ENCODE measurements at regions not wholly inside any gene's neighbourhood (a gene's known extent, or its start where the extent isn't known, plus 50 kb on each side); places are given as distances from the start of the nearest gene placed in this dataset.

GRCh38 chr2:228493852-228494251, 312.4 kb upstream of the SPHKAP start:
- H3K79me2 ChIP-seq (ENCODE audit: control insufficient read depth, insufficient read depth, low read length): no peaks in the 10 kb centered on the region
- H3K9me3 ChIP-seq (ENCODE audit: control insufficient read depth, insufficient read depth, low read depth, low read length): no peaks in the 10 kb centered on the region
- no peak for TF ChIP-seq CTCF (conservative IDR thresholded peaks at IDR 0.05 in 1 of 2, IDR thresholded peaks at IDR 0.05 in 1 of 2; ENCODE audit: low read depth in 1 of 2, low read length in 2 of 2)
- no peak for TF ChIP-seq EZH2 (IDR thresholded peaks at IDR 0.05; ENCODE audit: low read length, missing control alignments)
- no peak overlapping the region for H3K9ac ChIP-seq (ENCODE audit: insufficient read depth, low read length)
- no peaks in the 10 kb centered on the region for H3K4me1 ChIP-seq (ENCODE audit: control insufficient read depth, extremely low read depth, insufficient read depth, low read length)
- no peak overlapping the region for H3K4me3 ChIP-seq (replicated peaks in 1 of 4; ENCODE audit: control extremely low read depth in 1 of 4, insufficient read depth in 1 of 4, low read depth in 3 of 4, low read length in 4 of 4)
- H3K36me3 ChIP-seq (ENCODE audit: control insufficient read depth, insufficient read depth, low read length): no peaks in the 10 kb centered on the region
- no peak overlapping the region for H2AFZ ChIP-seq (ENCODE audit: low read length)
- no peak overlapping the region for H3K4me2 ChIP-seq (ENCODE audit: extremely low read depth, insufficient read depth, low read length)
- no peak overlapping the region for H3K27ac ChIP-seq (ENCODE audit: insufficient read depth, low read length)
- H3K27me3 ChIP-seq (ENCODE audit: control insufficient read depth, insufficient read depth, low read length): no peaks in the 10 kb centered on the region
- no peak for DNase-seq (ENCODE audit: low read depth in 2 of 2)
- no peaks in the 10 kb centered on the region for H4K20me1 ChIP-seq (ENCODE audit: control insufficient read depth, extremely low read depth, insufficient read depth, low read length)

- H3K9me3 ChIP-seq (ENCODE audit: control insufficient read depth, insufficient read depth, low read depth, low read length): no peaks in the 10 kb centered on the region
- H3K4me1 ChIP-seq (ENCODE audit: control insufficient read depth, extremely low read depth, insufficient read depth, low read length): no peaks in the 10 kb centered on the region
- no peaks in the 10 kb centered on the region for H3K79me2 ChIP-seq (ENCODE audit: control insufficient read depth, insufficient read depth, low read length)
- H3K27me3 ChIP-seq (ENCODE audit: control insufficient read depth, insufficient read depth, low read length): no peaks in the 10 kb centered on the region
- no peak overlapping the region for H3K4me2 ChIP-seq (ENCODE audit: extremely low read depth, insufficient read depth, low read length)
- H3K36me3 ChIP-seq (ENCODE audit: control insufficient read depth, insufficient read depth, low read length): no peaks in the 10 kb centered on the region
- no peak overlapping the region for H3K4me3 ChIP-seq (replicated peaks in 1 of 4; ENCODE audit: control extremely low read depth in 1 of 4, insufficient read depth in 1 of 4, low read depth in 3 of 4, low read length in 4 of 4)
- H3K27ac ChIP-seq (ENCODE audit: insufficient read depth, low read length): no peak overlapping the region
- H3K9ac ChIP-seq (ENCODE audit: insufficient read depth, low read length): no peak overlapping the region
- no peaks in the 10 kb centered on the region for H4K20me1 ChIP-seq (ENCODE audit: control insufficient read depth, extremely low read depth, insufficient read depth, low read length)
- TF ChIP-seq CTCF (conservative IDR thresholded peaks at IDR 0.05 in 1 of 2, IDR thresholded peaks at IDR 0.05 in 1 of 2; ENCODE audit: low read depth in 1 of 2, low read length in 2 of 2): no peak
- no peak for DNase-seq (ENCODE audit: low read depth in 2 of 2)
- no peak overlapping the region for H2AFZ ChIP-seq (ENCODE audit: low read length)
These were observed 297.5 kb upstream of the SPHKAP start for GRCh38 chr2:228479014-228479413.

- Histone ChIP-seq H3K9ac (ENCODE audit: insufficient read depth, low read length) (no peak overlapping the region), H3K36me3 (ENCODE audit: control insufficient read depth, insufficient read depth, low read length) (no peaks in the 10 kb centered on the region), H2AFZ (ENCODE audit: low read length) (no peak overlapping the region), H3K79me2 (ENCODE audit: control insufficient read depth, insufficient read depth, low read length) (no peaks in the 10 kb centered on the region), H3K4me2 (ENCODE audit: extremely low read depth, insufficient read depth, low read length) (no peak overlapping the region), H3K27ac (ENCODE audit: insufficient read depth, low read length) (no peak overlapping the region), H3K9me3 (ENCODE audit: control insufficient read depth, insufficient read depth, low read depth, low read length) (no peaks in the 10 kb centered on the region), H3K27me3 (ENCODE audit: control insufficient read depth, insufficient read depth, low read length) (no peaks in the 10 kb centered on the region), H4K20me1 (ENCODE audit: control insufficient read depth, extremely low read depth, insufficient read depth, low read length) (no peaks in the 10 kb centered on the region), H3K4me1 (ENCODE audit: control insufficient read depth, extremely low read depth, insufficient read depth, low read length) (no peaks in the 10 kb centered on the region), H3K4me3 (replicated peaks in 1 of 4; ENCODE audit: control extremely low read depth in 1 of 4, insufficient read depth in 1 of 4, low read depth in 3 of 4, low read length in 4 of 4) (no peak overlapping the region)
- peak in 1 of 2 donors; percentile 1 for DNase-seq (ENCODE audit: low read depth in 2 of 2)
- TF ChIP-seq EZH2 (IDR thresholded peaks at IDR 0.05; ENCODE audit: low read length, missing control alignments): no peak
- no peak for TF ChIP-seq CTCF (conservative IDR thresholded peaks at IDR 0.05 in 1 of 2, IDR thresholded peaks at IDR 0.05 in 1 of 2; ENCODE audit: low read depth in 1 of 2, low read length in 2 of 2)
These were observed 293.0 kb upstream of the SPHKAP start for GRCh38 chr2:228474466-228474865.
